SJSA1 (cell line): ENCODE measurements at regions not wholly inside any gene's neighbourhood (a gene's known extent, or its start where the extent isn't known, plus 50 kb on each side); places are given as distances from the start of the nearest gene placed in this dataset.

Source experiments
- DNase-seq, 2 experiments: peaks; one replicate each; pipeline ENCODE4 v3.0.0-alpha.2; 2015 to 2020; ENCODE audit warnings: low spot score in 2 of 2, low read depth in 1 of 2
- H3K27ac ChIP-seq: fragments of 250-450 bp; sonication (Bioruptor Pico); 2 replicates; pipeline ENCODE4 v1.5.1; 2020; ENCODE audit warnings: mild to moderate bottlenecking, moderate library complexity
- H3K27me3 ChIP-seq: fragments of 250-450 bp; sonication (Bioruptor Pico); replicated peaks from 2 replicates; pipeline ENCODE4 v1.5.1; 2020; ENCODE audit warnings: mild to moderate bottlenecking, moderate library complexity
- H3K36me3 ChIP-seq: fragments of 250-450 bp; sonication (Bioruptor Pico); 2 replicates; pipeline ENCODE4 v1.5.1; 2020; ENCODE audit warnings: mild to moderate bottlenecking
- H3K4me1 ChIP-seq: fragments of 250-450 bp; sonication (Bioruptor Pico); replicated peaks from 2 replicates; pipeline ENCODE4 v1.6.1; 2021; ENCODE audit warnings: mild to moderate bottlenecking
- H3K4me3 ChIP-seq: fragments of 250-450 bp; sonication (Bioruptor Pico); 2 replicates; pipeline ENCODE4 v1.5.1; 2020; ENCODE audit warnings: mild to moderate bottlenecking
- H3K9me3 ChIP-seq: fragments of 250-450 bp; sonication (Bioruptor Pico); replicated peaks from 2 replicates; pipeline ENCODE4 v1.5.1; 2020; ENCODE audit warnings: mild to moderate bottlenecking

GRCh38 chr11:112778877-112779266, 182.3 kb upstream of the NCAM1 start:
- H3K36me3 ChIP-seq = no peaks in the 10 kb centered on the region
- no peak for DNase-seq
- no peaks in the 10 kb centered on the region for H3K9me3 ChIP-seq
- no peaks in the 10 kb centered on the region for H3K27me3 ChIP-seq
- peaks cover 16% of the 10 kb centered on the region for H3K4me1 ChIP-seq
- no peak overlapping the region for H3K4me3 ChIP-seq
- H3K27ac ChIP-seq = no peak overlapping the region

- Histone ChIP-seq H3K9me3 (no peaks in the 10 kb centered on the region), H3K4me1 (peaks cover 32% of the 10 kb centered on the region), H3K27me3 (no peaks in the 10 kb centered on the region), H3K4me3 (no peak overlapping the region), H3K36me3 (no peaks in the 10 kb centered on the region), H3K27ac (no peak overlapping the region)
- peak; percentile 36 to 56 for DNase-seq
Measured at GRCh38 chr11:112780351-112781087, 180.7 kb upstream of the NCAM1 start.

GRCh38 chr11:112783945-112784322, 177.3 kb upstream of the NCAM1 start:
- Histone ChIP-seq H3K36me3 (no peaks in the 10 kb centered on the region), H3K27ac (peak overlapping the region; percentile 71), H3K9me3 (no peaks in the 10 kb centered on the region), H3K27me3 (no peaks in the 10 kb centered on the region), H3K4me3 (no peak overlapping the region), H3K4me1 (peaks cover 46% of the 10 kb centered on the region)
- no peak for DNase-seq

GRCh38 chr11:112784323-112785073, 176.7 kb upstream of the NCAM1 start:
- Histone ChIP-seq H3K4me3 (peak overlapping the region; percentile 8; the same call in 1 of the 2 replicates), H3K9me3 (no peaks in the 10 kb centered on the region), H3K27me3 (no peaks in the 10 kb centered on the region), H3K27ac (peak overlapping the region; percentile 71), H3K4me1 (peaks cover 52% of the 10 kb centered on the region), H3K36me3 (no peaks in the 10 kb centered on the region)
- DNase-seq = peak; percentile 81

GRCh38 chr11:112785149-112785548, 176.1 kb upstream of the NCAM1 start:
- Histone ChIP-seq H3K36me3 (no peaks in the 10 kb centered on the region), H3K9me3 (no peaks in the 10 kb centered on the region), H3K4me3 (peak overlapping the region; percentile 8; the same call in 1 of the 2 replicates), H3K27me3 (no peaks in the 10 kb centered on the region), H3K4me1 (peaks cover 54% of the 10 kb centered on the region), H3K27ac (peak overlapping the region; percentile 71)
- peak; percentile 72 to 85 for DNase-seq

GRCh38 chr11:112785719-112786118, 175.5 kb upstream of the NCAM1 start:
- Histone ChIP-seq H3K27me3 (no peaks in the 10 kb centered on the region), H3K27ac (peak overlapping the region; percentile 71), H3K36me3 (no peaks in the 10 kb centered on the region), H3K9me3 (no peaks in the 10 kb centered on the region), H3K4me1 (peaks cover 53% of the 10 kb centered on the region), H3K4me3 (no peak overlapping the region)
- peak in 1 of 2 experiments; percentile 29 for DNase-seq

- H3K36me3 ChIP-seq = no peaks in the 10 kb centered on the region
- no peaks in the 10 kb centered on the region for H3K27me3 ChIP-seq
- no peak overlapping the region; the same call in 1 of the 2 replicates for H3K27ac ChIP-seq
- H3K4me1 ChIP-seq = peaks cover 50% of the 10 kb centered on the region
- no peaks in the 10 kb centered on the region for H3K9me3 ChIP-seq
- no peak overlapping the region for H3K4me3 ChIP-seq
- DNase-seq = no peak
Measured at GRCh38 chr11:112786196-112786595, 175.0 kb upstream of the NCAM1 start.

- DNase-seq = no peak
- H3K9me3 ChIP-seq = no peaks in the 10 kb centered on the region
Measured at GRCh38 chr11:112786886-112787530, 174.2 kb upstream of the NCAM1 start.

GRCh38 chr11:112789481-112789880, 171.7 kb upstream of the NCAM1 start:
- H3K4me1 ChIP-seq = peaks cover 41% of the 10 kb centered on the region
- DNase-seq = peak in 1 of 2 experiments; percentile 10
- H3K27ac ChIP-seq = 0 out of 2 replicates have a peak overlapping the region, but pooled peaks have one; percentile 28
- H3K4me3 ChIP-seq = no peak overlapping the region
- H3K27me3 ChIP-seq = no peaks in the 10 kb centered on the region
- H3K9me3 ChIP-seq = no peaks in the 10 kb centered on the region
- H3K36me3 ChIP-seq = no peaks in the 10 kb centered on the region

More at GRCh38 chr11:112786886-112787530, 174.2 kb upstream of the NCAM1 start:
- H3K4me3 ChIP-seq = no peak overlapping the region
- no peaks in the 10 kb centered on the region for H3K27me3 ChIP-seq
- H3K36me3 ChIP-seq = no peaks in the 10 kb centered on the region
- no peak overlapping the region for H3K27ac ChIP-seq
- H3K4me1 ChIP-seq = peaks cover 50% of the 10 kb centered on the region

GRCh38 chr11:112790286-112790685, 170.9 kb upstream of the NCAM1 start:
- Histone ChIP-seq H3K36me3 (no peaks in the 10 kb centered on the region), H3K4me1 (peaks cover 33% of the 10 kb centered on the region), H3K4me3 (no peak overlapping the region), H3K27ac (peak overlapping the region; percentile 55), H3K9me3 (no peaks in the 10 kb centered on the region), H3K27me3 (no peaks in the 10 kb centered on the region)
- DNase-seq = peak in 1 of 2 experiments; percentile 67

GRCh38 chr11:112792070-112792469, 169.2 kb upstream of the NCAM1 start:
- Histone ChIP-seq H3K9me3 (no peaks in the 10 kb centered on the region), H3K27ac (no peak overlapping the region), H3K4me3 (no peak overlapping the region), H3K27me3 (no peaks in the 10 kb centered on the region), H3K4me1 (peaks cover 30% of the 10 kb centered on the region), H3K36me3 (no peaks in the 10 kb centered on the region)
- no peak for DNase-seq

- no peaks in the 10 kb centered on the region for H3K27me3 ChIP-seq
- peaks cover 34% of the 10 kb centered on the region for H3K4me1 ChIP-seq
- no peak overlapping the region for H3K27ac ChIP-seq
- no peaks in the 10 kb centered on the region for H3K9me3 ChIP-seq
- H3K4me3 ChIP-seq = no peak overlapping the region
- H3K36me3 ChIP-seq = no peaks in the 10 kb centered on the region
- no peak for DNase-seq
Measured at GRCh38 chr11:112793416-112793815, 167.8 kb upstream of the NCAM1 start.

- DNase-seq = no peak
- peaks cover 29% of the 10 kb centered on the region for H3K4me1 ChIP-seq
Measured at GRCh38 chr11:112794331-112794846, 166.8 kb upstream of the NCAM1 start.

More at GRCh38 chr11:112794331-112794846, 166.8 kb upstream of the NCAM1 start:
- Histone ChIP-seq H3K4me3 (no peak overlapping the region), H3K27me3 (no peaks in the 10 kb centered on the region), H3K27ac (no peak overlapping the region), H3K9me3 (no peaks in the 10 kb centered on the region), H3K36me3 (no peaks in the 10 kb centered on the region)
